K562 (cell line): ENCODE measurements at regions not wholly inside any gene's neighbourhood (a gene's known extent, or its start where the extent isn't known, plus 50 kb on each side); places are given as distances from the start of the nearest gene placed in this dataset.

Experiments
- CREB3 ChIP-seq: fragments of 450-650 bp; conservative IDR thresholded peaks from 2 replicates; pipeline ENCODE4 v1.6.1; 2016; ENCODE audit warnings: missing genetic modification characterization, low read depth, mild to moderate bottlenecking, missing compliant biosample characterization, moderate library complexity
- CTCFL ChIP-seq: IDR thresholded peaks from 2 replicates; pipeline ENCODE4 v1.6.1; 2011; ENCODE audit warnings: borderline replicate concordance, low read depth, mild to moderate bottlenecking, moderate library complexity, low read length; ENCODE audit not compliant: insufficient read depth, poor library complexity, severe bottlenecking
- CXXC5 ChIP-seq: fragments of 250-450 bp; sonication (Bioruptor Pico); IDR thresholded peaks from 2 replicates; pipeline ENCODE4 v1.8.0; 2022; ENCODE audit warnings: inconsistent platforms, mild to moderate bottlenecking, moderate library complexity
- GTF2A2 ChIP-seq: IDR thresholded peaks from 2 replicates; pipeline ENCODE4 v1.6.1; 2016; ENCODE audit warnings: mild to moderate bottlenecking, missing genetic modification characterization, missing compliant biosample characterization
- NFIX ChIP-seq: fragments of 250-450 bp; sonication (Bioruptor Pico); IDR thresholded peaks from 2 replicates; pipeline ENCODE4 v1.4.0; 2020; ENCODE audit warnings: low read depth, mild to moderate bottlenecking, moderate library complexity
- RB1 ChIP-seq: fragments of 450-650 bp; IDR thresholded peaks from 2 replicates; pipeline ENCODE4 v1.6.1; 2017; ENCODE audit warnings: low read depth, mild to moderate bottlenecking
- SLC30A9 ChIP-seq: fragments of 250-450 bp; sonication (Bioruptor Pico); IDR thresholded peaks from 2 replicates; pipeline ENCODE4 v1.8.0; 2022; ENCODE audit warnings: mild to moderate bottlenecking, moderate library complexity
- TAL1 ChIP-seq: fragments of 450-650 bp; IDR thresholded peaks from 2 replicates; pipeline ENCODE4 v1.6.1; 2016; ENCODE audit warnings: mild to moderate bottlenecking
- ZNF133 ChIP-seq: fragments of 250-450 bp; sonication (Bioruptor Pico); IDR thresholded peaks from 2 replicates; pipeline ENCODE4 v1.4.0; 2020; ENCODE audit warnings: mild to moderate bottlenecking
- TF ChIP-seq, protein P1 (sequence below): fragments of 250-450 bp; sonication (Bioruptor Pico); IDR thresholded peaks from 2 replicates; pipeline ENCODE4 v1.5.0; 2021
- TF ChIP-seq, protein P2 (sequence below): sonication (generic); formaldehyde crosslinking; IDR thresholded peaks from 2 replicates; pipeline ENCODE4 v1.8.1; 2022; ENCODE audit warnings: missing genetic modification reagents
- TF ChIP-seq, protein P3 (sequence below), 3 experiments: fragments of 200-800 bp in 1 of 3; sonication (Bioruptor generic) in 1 of 3; sonication (generic) in 1 of 3; formaldehyde crosslinking in 1 of 3; IDR thresholded peaks; 2 replicates each; pipeline versions ENCODE4 v1.6.1 to v1.8.0; 2016 to 2022; ENCODE audit warnings: mild to moderate bottlenecking in 2 of 3, missing compliant biosample characterization in 2 of 3, missing genetic modification characterization in 2 of 3, missing genetic modification reagents in 1 of 3

DNA sequence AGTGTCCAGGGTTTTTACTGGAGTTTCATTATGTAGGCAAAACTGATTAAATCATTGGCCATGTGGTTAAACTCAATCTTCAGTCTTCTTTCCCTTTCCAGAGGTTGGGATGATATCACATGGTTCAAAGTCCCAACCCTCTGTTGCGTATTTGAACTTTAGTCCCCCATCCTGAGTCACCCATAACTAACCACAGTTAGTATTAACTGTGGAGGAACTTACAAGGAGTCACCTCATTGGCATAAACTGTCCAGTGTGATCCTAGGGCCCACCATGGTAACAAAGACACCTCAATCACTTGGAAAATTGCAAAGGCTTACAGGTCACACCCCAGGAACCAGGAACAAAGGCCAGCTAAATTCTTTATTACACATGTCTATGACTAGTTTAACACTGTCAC, 188.5 kb downstream of the COX7C start (continued):
- TF ChIP-seq CTCFL (no peak), GTF2A2 (no peak), SLC30A9 (no peak), ZNF133 (CRISPR knock-in tag) (no peak), NFIX (CRISPR knock-in tag) (no peak), CREB3 (no peak), CXXC5 (CRISPR knock-in tag) (no peak), TAL1 (no peak), RB1 (no peak)
- TF ChIP-seq, protein P1, sequence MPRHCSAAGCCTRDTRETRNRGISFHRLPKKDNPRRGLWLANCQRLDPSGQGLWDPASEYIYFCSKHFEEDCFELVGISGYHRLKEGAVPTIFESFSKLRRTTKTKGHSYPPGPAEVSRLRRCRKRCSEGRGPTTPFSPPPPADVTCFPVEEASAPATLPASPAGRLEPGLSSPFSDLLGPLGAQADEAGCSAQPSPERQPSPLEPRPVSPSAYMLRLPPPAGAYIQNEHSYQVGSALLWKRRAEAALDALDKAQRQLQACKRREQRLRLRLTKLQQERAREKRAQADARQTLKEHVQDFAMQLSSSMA: no peak
- TF ChIP-seq, protein P2, sequence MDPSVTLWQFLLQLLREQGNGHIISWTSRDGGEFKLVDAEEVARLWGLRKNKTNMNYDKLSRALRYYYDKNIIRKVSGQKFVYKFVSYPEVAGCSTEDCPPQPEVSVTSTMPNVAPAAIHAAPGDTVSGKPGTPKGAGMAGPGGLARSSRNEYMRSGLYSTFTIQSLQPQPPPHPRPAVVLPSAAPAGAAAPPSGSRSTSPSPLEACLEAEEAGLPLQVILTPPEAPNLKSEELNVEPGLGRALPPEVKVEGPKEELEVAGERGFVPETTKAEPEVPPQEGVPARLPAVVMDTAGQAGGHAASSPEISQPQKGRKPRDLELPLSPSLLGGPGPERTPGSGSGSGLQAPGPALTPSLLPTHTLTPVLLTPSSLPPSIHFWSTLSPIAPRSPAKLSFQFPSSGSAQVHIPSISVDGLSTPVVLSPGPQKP: no peak
- TF ChIP-seq, protein P3, sequence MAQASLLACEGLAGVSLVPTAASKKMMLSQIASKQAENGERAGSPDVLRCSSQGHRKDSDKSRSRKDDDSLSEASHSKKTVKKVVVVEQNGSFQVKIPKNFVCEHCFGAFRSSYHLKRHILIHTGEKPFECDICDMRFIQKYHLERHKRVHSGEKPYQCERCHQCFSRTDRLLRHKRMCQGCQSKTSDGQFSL (CRISPR knock-in tag; IDR thresholded peaks at IDR 0.05): no peak
- TF ChIP-seq, protein P3 (tag; IDR thresholded peaks at IDR 0.05): no peak
